ENCODE measurements at regions not wholly inside any gene's neighbourhood (a gene's known extent, or its start where the extent isn't known, plus 50 kb on each side); places are given as distances from the start of the nearest gene placed in this dataset.
"Not testable (repeated sequence)": the region's sequence is repeated elsewhere in the genome, so short reads cannot be mapped to it uniquely, and the experiment has no call there.

DNA sequence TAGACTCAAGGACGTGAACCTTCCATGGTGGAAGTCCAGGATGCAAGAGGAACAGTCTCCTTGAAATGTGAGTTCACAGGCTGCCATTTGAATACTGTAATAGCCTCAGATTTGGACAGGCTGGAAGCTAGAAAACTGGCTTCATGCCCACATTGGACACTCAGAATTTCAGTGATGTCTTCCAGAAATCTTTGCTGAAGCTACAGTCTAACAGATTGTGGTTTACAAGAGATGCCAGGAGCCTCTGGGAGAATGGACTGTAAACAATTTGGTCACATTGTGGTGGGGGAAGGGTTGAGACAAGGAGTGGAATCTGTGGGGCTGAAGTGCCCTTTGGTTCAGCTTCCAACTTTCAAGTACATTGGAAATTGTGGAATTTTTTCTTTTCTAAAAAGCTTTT, 252.0 kb upstream of the PROK2 start:
- Histone ChIP-seq H3K36me3 (ENCODE audit: insufficient read depth, low read length) (no peaks in the 10 kb centered on the region), H3K4me3 (ENCODE audit: low read depth in 1 of 2, low read length in 2 of 2) (no peak overlapping the region), H3K4me1 (ENCODE audit: insufficient read depth, low read length) (peaks cover 18% of the 10 kb centered on the region), H3K9me3 (ENCODE audit: low read length) (no peaks in the 10 kb centered on the region), H3K27ac (ENCODE audit: low read depth, low read length) (no peak overlapping the region), H3K9ac (ENCODE audit: low read length) (no peak overlapping the region), H3K27me3 (ENCODE audit: control insufficient read depth in 1 of 2, insufficient read depth in 2 of 2, low read length in 2 of 2) (no peaks in the 10 kb centered on the region)

DNA sequence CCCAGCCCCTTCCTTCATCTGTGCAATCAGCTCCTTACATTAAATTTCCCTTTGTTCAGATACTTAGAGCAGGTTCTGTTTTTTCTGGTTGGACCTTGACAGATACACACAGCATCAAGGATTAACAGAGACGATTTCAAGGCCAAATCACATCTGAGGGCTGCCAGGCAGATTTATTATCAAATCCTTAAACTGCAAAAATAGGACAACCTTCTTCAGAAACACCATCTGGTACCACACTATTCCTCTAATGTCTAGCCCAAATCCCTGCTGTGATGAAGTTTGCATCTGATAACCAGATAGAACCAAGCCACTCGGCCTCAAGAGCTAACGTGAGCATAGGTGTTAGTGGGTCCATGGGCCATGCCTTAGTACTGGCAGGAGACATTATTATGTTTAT, 250.7 kb upstream of the PROK2 start:
- Histone ChIP-seq H3K27me3 (ENCODE audit: control insufficient read depth in 1 of 2, insufficient read depth in 2 of 2, low read length in 2 of 2) (no peaks in the 10 kb centered on the region), H3K9ac (ENCODE audit: low read length) (no peak overlapping the region), H3K4me1 (ENCODE audit: insufficient read depth, low read length) (peaks cover 8% of the 10 kb centered on the region), H3K36me3 (ENCODE audit: insufficient read depth, low read length) (no peaks in the 10 kb centered on the region), H3K4me3 (ENCODE audit: low read depth in 1 of 2, low read length in 2 of 2) (no peak overlapping the region), H3K9me3 (ENCODE audit: low read length) (no peaks in the 10 kb centered on the region), H3K27ac (ENCODE audit: low read depth, low read length) (no peak overlapping the region)

DNA sequence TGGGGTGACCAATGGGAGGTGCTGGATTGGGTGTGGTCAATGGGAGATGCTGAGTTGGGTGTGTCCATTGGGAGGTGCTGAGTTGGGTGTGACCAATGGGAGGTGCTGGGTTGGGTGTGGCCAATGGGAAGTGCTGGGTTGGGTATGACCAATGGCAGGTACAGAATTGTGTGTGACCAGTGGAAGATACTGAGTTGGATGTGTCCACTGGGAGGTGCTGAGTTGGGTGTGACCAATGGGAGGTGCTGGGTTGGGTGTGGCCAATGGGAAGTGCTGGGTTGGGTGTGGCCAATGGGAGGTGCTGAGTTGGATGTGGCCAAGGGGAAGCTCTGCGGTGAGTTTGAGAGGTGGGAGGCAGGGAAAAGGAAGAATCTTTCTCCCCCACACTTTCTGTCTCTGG, 250.0 kb upstream of the PROK2 start:
- Histone ChIP-seq H3K36me3 (ENCODE audit: insufficient read depth, low read length) (no peaks in the 10 kb centered on the region), H3K9ac (ENCODE audit: low read length) (no peak overlapping the region), H3K27me3 (ENCODE audit: control insufficient read depth in 1 of 2, insufficient read depth in 2 of 2, low read length in 2 of 2) (no peaks in the 10 kb centered on the region), H3K27ac (ENCODE audit: low read depth, low read length) (no peak overlapping the region), H3K4me3 (ENCODE audit: low read depth in 1 of 2, low read length in 2 of 2) (no peak overlapping the region), H3K4me1 (ENCODE audit: insufficient read depth, low read length) (peaks cover 8% of the 10 kb centered on the region), H3K9me3 (ENCODE audit: low read length) (no peaks in the 10 kb centered on the region)

GRCh38 chr3:72033666-72034428, 248.9 kb upstream of the PROK2 start:
- no peaks in the 10 kb centered on the region for H3K27me3 ChIP-seq (ENCODE audit: control insufficient read depth in 1 of 2, insufficient read depth in 2 of 2, low read length in 2 of 2)
- no peak overlapping the region for H3K27ac ChIP-seq (ENCODE audit: low read depth, low read length)
- H3K36me3 ChIP-seq (ENCODE audit: insufficient read depth, low read length), result no peaks in the 10 kb centered on the region
- peaks cover 8% of the 10 kb centered on the region for H3K4me1 ChIP-seq (ENCODE audit: insufficient read depth, low read length)
- no peak overlapping the region for H3K9ac ChIP-seq (ENCODE audit: low read length)
- H3K4me3 ChIP-seq (ENCODE audit: low read depth in 1 of 2, low read length in 2 of 2), result no peak overlapping the region
- H3K9me3 ChIP-seq (ENCODE audit: low read length), result no peaks in the 10 kb centered on the region

- Histone ChIP-seq H3K36me3 (ENCODE audit: insufficient read depth, low read length) (no peaks in the 10 kb centered on the region), H3K27ac (ENCODE audit: low read depth, low read length) (no peak overlapping the region), H3K9me3 (ENCODE audit: low read length) (no peaks in the 10 kb centered on the region), H3K27me3 (ENCODE audit: control insufficient read depth in 1 of 2, insufficient read depth in 2 of 2, low read length in 2 of 2) (no peaks in the 10 kb centered on the region), H3K4me1 (ENCODE audit: insufficient read depth, low read length) (peaks cover 8% of the 10 kb centered on the region), H3K4me3 (ENCODE audit: low read depth in 1 of 2, low read length in 2 of 2) (no peak overlapping the region), H3K9ac (ENCODE audit: low read length) (no peak overlapping the region)
These were observed 247.6 kb upstream of the PROK2 start for GRCh38 chr3:72032441-72033135.

DNA sequence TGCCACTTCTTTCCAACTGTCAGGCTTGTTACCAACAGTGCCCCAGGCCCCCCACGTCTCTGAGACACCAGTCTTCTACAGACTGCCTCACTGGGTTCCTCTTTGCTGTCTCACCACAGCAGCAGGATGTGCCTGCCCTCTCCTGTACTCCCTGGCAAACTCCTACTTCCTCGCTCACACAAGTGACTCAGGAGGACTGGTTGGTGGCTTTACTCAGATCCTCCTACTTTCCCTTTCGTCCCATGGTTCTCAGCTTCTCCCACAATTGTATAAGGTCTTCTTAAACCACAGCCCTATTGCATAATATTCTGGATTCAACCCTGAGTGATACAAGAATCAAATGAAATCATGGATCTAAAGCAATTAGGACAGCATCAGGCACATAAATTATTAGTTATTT, 246.6 kb upstream of the PROK2 start:
- Histone ChIP-seq H3K4me1 (ENCODE audit: insufficient read depth, low read length) (peaks cover 1% of the 10 kb centered on the region), H3K27me3 (ENCODE audit: control insufficient read depth in 1 of 2, insufficient read depth in 2 of 2, low read length in 2 of 2) (no peaks in the 10 kb centered on the region), H3K4me3 (ENCODE audit: low read depth in 1 of 2, low read length in 2 of 2) (no peak overlapping the region), H3K9ac (ENCODE audit: low read length) (no peak overlapping the region), H3K36me3 (ENCODE audit: insufficient read depth, low read length) (no peaks in the 10 kb centered on the region), H3K27ac (ENCODE audit: low read depth, low read length) (no peak overlapping the region), H3K9me3 (ENCODE audit: low read length) (no peaks in the 10 kb centered on the region)

- H3K27me3 ChIP-seq (ENCODE audit: control insufficient read depth in 1 of 2, insufficient read depth in 2 of 2, low read length in 2 of 2); H3K4me1 ChIP-seq (ENCODE audit: insufficient read depth, low read length); H3K9ac ChIP-seq (ENCODE audit: low read length); H3K36me3 ChIP-seq (ENCODE audit: insufficient read depth, low read length); H3K27ac ChIP-seq (ENCODE audit: low read depth, low read length); H3K9me3 ChIP-seq (ENCODE audit: low read length); H3K4me3 ChIP-seq (ENCODE audit: low read depth in 1 of 2, low read length in 2 of 2): not testable (repeated sequence)
These were observed 245.3 kb upstream of the PROK2 start for GRCh38 chr3:72030296-72030695.

DNA sequence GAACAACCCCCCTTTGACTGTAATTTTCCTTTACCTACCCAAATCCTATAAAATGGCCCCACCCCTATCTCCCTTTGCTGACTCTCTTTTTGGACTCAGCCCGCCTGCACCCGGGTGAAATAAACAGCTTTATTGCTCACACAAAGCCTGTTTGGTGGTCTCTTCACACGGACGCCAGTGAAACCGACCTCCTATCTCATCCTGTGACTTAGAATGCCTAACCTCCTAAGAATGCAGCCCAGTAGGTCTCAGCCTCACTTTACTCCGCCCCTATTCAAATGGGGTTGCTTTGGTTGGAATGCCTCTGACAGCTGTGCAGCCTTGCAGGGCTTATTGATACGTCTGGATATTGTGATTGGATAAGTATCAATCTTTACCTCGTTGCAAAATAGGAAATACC, 243.8 kb upstream of the PROK2 start:
- H3K9ac ChIP-seq (ENCODE audit: low read length); H3K4me1 ChIP-seq (ENCODE audit: insufficient read depth, low read length); H3K36me3 ChIP-seq (ENCODE audit: insufficient read depth, low read length); H3K4me3 ChIP-seq (ENCODE audit: low read depth in 1 of 2, low read length in 2 of 2); H3K27me3 ChIP-seq (ENCODE audit: control insufficient read depth in 1 of 2, insufficient read depth in 2 of 2, low read length in 2 of 2); H3K9me3 ChIP-seq (ENCODE audit: low read length); H3K27ac ChIP-seq (ENCODE audit: low read depth, low read length): not testable (repeated sequence)

DNA sequence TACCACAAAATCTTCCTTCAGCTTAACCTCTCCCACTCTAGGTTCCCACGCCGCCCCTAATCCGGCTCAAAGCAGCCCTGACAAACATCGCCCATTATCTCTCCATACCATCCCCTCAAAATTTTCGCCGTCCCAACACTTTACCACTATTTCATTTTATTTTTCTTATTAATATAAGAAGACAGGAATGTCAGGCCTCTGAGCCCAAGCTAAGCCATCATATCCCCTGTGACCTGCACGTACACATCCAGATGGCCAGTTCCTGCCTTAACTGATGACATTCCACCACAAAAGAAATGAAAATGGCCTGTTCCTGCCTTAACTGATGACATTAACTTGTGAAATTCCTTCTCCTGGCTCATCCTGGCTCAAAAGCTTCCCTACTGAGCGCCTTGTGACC, 243.4 kb upstream of the PROK2 start:
- not testable (repeated sequence) for H3K4me3 ChIP-seq (ENCODE audit: low read depth in 1 of 2, low read length in 2 of 2); H3K9ac ChIP-seq (ENCODE audit: low read length); H3K36me3 ChIP-seq (ENCODE audit: insufficient read depth, low read length); H3K27me3 ChIP-seq (ENCODE audit: control insufficient read depth in 1 of 2, insufficient read depth in 2 of 2, low read length in 2 of 2); H3K9me3 ChIP-seq (ENCODE audit: low read length); H3K27ac ChIP-seq (ENCODE audit: low read depth, low read length); H3K4me1 ChIP-seq (ENCODE audit: insufficient read depth, low read length)

DNA sequence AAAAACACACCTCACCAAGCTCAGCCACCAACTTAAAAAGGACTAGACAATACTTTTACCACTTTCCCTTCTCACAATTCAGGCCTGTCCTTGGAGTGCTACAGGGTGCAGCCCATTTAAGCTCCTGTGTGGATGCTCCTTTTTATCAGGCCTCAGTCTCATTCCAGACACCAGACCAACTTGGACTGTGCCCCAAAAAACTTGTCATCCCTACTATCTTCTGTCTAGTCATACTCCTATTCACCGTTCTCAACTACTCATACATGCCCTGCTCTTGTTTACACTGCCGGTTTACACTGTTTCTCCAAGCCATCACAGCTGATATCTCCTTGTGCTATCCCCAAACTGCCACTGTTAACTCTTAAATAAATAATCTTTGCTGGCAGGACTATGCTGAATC, 242.8 kb upstream of the PROK2 start:
- H3K36me3 ChIP-seq (ENCODE audit: insufficient read depth, low read length); H3K9me3 ChIP-seq (ENCODE audit: low read length); H3K4me3 ChIP-seq (ENCODE audit: low read depth in 1 of 2, low read length in 2 of 2); H3K27ac ChIP-seq (ENCODE audit: low read depth, low read length); H3K9ac ChIP-seq (ENCODE audit: low read length); H3K27me3 ChIP-seq (ENCODE audit: control insufficient read depth in 1 of 2, insufficient read depth in 2 of 2, low read length in 2 of 2); H3K4me1 ChIP-seq (ENCODE audit: insufficient read depth, low read length): not testable (repeated sequence)

DNA sequence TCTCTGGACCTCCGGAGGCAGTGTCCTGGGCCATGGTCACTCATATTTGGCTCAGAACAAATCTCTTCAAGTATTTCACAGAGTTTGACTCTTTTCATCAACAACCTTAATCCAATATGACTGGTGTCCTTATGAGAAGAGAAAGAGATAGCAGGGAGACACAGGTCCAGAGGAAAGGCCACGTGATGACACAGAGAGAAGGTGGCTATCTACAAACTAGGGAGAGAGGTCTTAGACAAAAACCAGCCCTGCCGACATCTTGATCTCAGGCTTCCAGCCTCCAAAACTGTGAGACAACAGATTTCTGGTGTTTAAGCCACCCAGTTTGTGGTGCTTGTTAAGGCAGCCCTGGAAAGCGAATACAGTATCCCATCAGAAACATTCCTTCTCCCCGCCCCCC, 237.1 kb upstream of the PROK2 start:
- Histone ChIP-seq H3K27me3 (ENCODE audit: control insufficient read depth in 1 of 2, insufficient read depth in 2 of 2, low read length in 2 of 2) (no peaks in the 10 kb centered on the region), H3K9ac (ENCODE audit: low read length) (no peak overlapping the region), H3K36me3 (ENCODE audit: insufficient read depth, low read length) (no peaks in the 10 kb centered on the region)

GRCh38 chr3:72021531-72021930, 236.6 kb upstream of the PROK2 start:
- Histone ChIP-seq H3K27me3 (ENCODE audit: control insufficient read depth in 1 of 2, insufficient read depth in 2 of 2, low read length in 2 of 2) (no peaks in the 10 kb centered on the region), H3K4me1 (ENCODE audit: insufficient read depth, low read length) (peaks cover 10% of the 10 kb centered on the region), H3K9ac (ENCODE audit: low read length) (no peak overlapping the region), H3K27ac (ENCODE audit: low read depth, low read length) (no peak overlapping the region), H3K4me3 (ENCODE audit: low read depth in 1 of 2, low read length in 2 of 2) (no peak overlapping the region), H3K9me3 (ENCODE audit: low read length) (no peaks in the 10 kb centered on the region), H3K36me3 (ENCODE audit: insufficient read depth, low read length) (no peaks in the 10 kb centered on the region)

More for the DNA sequence above, 237.1 kb upstream of the PROK2 start:
- Histone ChIP-seq H3K4me1 (ENCODE audit: insufficient read depth, low read length) (peaks cover 10% of the 10 kb centered on the region), H3K27ac (ENCODE audit: low read depth, low read length) (no peak overlapping the region), H3K9me3 (ENCODE audit: low read length) (no peaks in the 10 kb centered on the region), H3K4me3 (ENCODE audit: low read depth in 1 of 2, low read length in 2 of 2) (no peak overlapping the region)

All from muscle layer of colon (tissue), 2 donors.